ENCODE measurements at regions not wholly inside any gene's neighbourhood (a gene's known extent, or its start where the extent isn't known, plus 50 kb on each side); places are given as distances from the start of the nearest gene placed in this dataset.

GRCh38 chr20:48171071-48171470 lies 385.8 kb upstream of the SULF2 start:
- Histone ChIP-seq H3K9ac (ENCODE audit: insufficient read depth, low read length, poor library complexity, severe bottlenecking) (no peak overlapping the region), H3K4me1 (ENCODE audit: control insufficient read depth in 1 of 2, insufficient read depth in 2 of 2, low read length in 2 of 2) (no peaks in the 10 kb centered on the region), H3K4me2 (replicated peaks; ENCODE audit: extremely low read depth, low read length, poor library complexity, severe bottlenecking) (no peak overlapping the region), H2AFZ (ENCODE audit: insufficient read depth, low read depth, low read length, poor library complexity, severe bottlenecking) (no peak overlapping the region), H3K27me3 (ENCODE audit: control insufficient read depth in 2 of 2, insufficient read depth in 2 of 2, low read length in 2 of 2) (no peaks in the 10 kb centered on the region), H4K20me1 (ENCODE audit: insufficient read depth, low read length) (no peaks in the 10 kb centered on the region), H3K79me2 (ENCODE audit: insufficient read depth, low read length) (no peaks in the 10 kb centered on the region), H3K27ac (ENCODE audit: low read depth in 1 of 2, low read length in 2 of 2) (no peak overlapping the region), H3K4me3 (replicated peaks in 1 of 3; ENCODE audit: low read depth in 2 of 3, low read length in 3 of 3) (no peak overlapping the region), H3K36me3 (replicated peaks in 1 of 2; ENCODE audit: control insufficient read depth in 1 of 2, insufficient read depth in 2 of 2, low read length in 2 of 2) (no peaks in the 10 kb centered on the region), H3K9me3 (replicated peaks in 1 of 2; ENCODE audit: control insufficient read depth in 1 of 2, insufficient read depth in 1 of 2, low read length in 2 of 2) (peaks cover 0 to 3% of the 10 kb centered on the region in 2 donors)
- Mint-ChIP-seq H3K9me3 (peaks cover 0 to 9% (median 4%) of the 10 kb centered on the region in 7 donors), H3K4me1 (no peaks in the 10 kb centered on the region), H3K36me3 (no peaks in the 10 kb centered on the region), H3K27me3 (ENCODE audit: low read depth in 3 of 3) (peaks cover 0 to 19% (median 12%) of the 10 kb centered on the region in 3 donors), H3K4me3 (no peak overlapping the region), H3K27ac (no peak overlapping the region)
- intact Hi-C loops (cut with micrococcal nuclease): no loop called here
- no peak for TF ChIP-seq CTCF (IDR thresholded peaks at IDR 0.05)
- WGBS (ENCODE audit: insufficient coverage): 88% methylated on average over 3 of the region's 6 CpGs
- DNase-seq: no peak

- H3K27ac ChIP-seq (ENCODE audit: low read depth in 1 of 2, low read length in 2 of 2): no peak overlapping the region
- 100% methylated on average over 1 of the region's 2 CpGs for WGBS (ENCODE audit: insufficient coverage)
- Mint-ChIP-seq H3K27me3 (ENCODE audit: low read depth in 3 of 3) (peaks cover 0 to 19% (median 12%) of the 10 kb centered on the region in 3 donors), H3K27ac (no peak overlapping the region), H3K4me3 (no peak overlapping the region), H3K36me3 (no peaks in the 10 kb centered on the region), H3K9me3 (peaks cover 0 to 9% (median 4%) of the 10 kb centered on the region in 7 donors), H3K4me1 (no peaks in the 10 kb centered on the region)
- intact Hi-C loops (cut with micrococcal nuclease): no loop called here
- H3K4me2 ChIP-seq (replicated peaks; ENCODE audit: extremely low read depth, low read length, poor library complexity, severe bottlenecking): no peak overlapping the region
- no peak for TF ChIP-seq CTCF (IDR thresholded peaks at IDR 0.05)
- no peaks in the 10 kb centered on the region for H3K79me2 ChIP-seq (ENCODE audit: insufficient read depth, low read length)
- H3K4me1 ChIP-seq (ENCODE audit: control insufficient read depth in 1 of 2, insufficient read depth in 2 of 2, low read length in 2 of 2): no peaks in the 10 kb centered on the region
- no peaks in the 10 kb centered on the region for H3K36me3 ChIP-seq (replicated peaks in 1 of 2; ENCODE audit: control insufficient read depth in 1 of 2, insufficient read depth in 2 of 2, low read length in 2 of 2)
- no peak overlapping the region for H2AFZ ChIP-seq (ENCODE audit: insufficient read depth, low read depth, low read length, poor library complexity, severe bottlenecking)
- H3K27me3 ChIP-seq (ENCODE audit: control insufficient read depth in 2 of 2, insufficient read depth in 2 of 2, low read length in 2 of 2): no peaks in the 10 kb centered on the region
- no peak overlapping the region for H3K9ac ChIP-seq (ENCODE audit: insufficient read depth, low read length, poor library complexity, severe bottlenecking)
- H4K20me1 ChIP-seq (ENCODE audit: insufficient read depth, low read length): no peaks in the 10 kb centered on the region
- H3K9me3 ChIP-seq (replicated peaks in 1 of 2; ENCODE audit: control insufficient read depth in 1 of 2, insufficient read depth in 1 of 2, low read length in 2 of 2): peaks cover 0 to 3% of the 10 kb centered on the region in 2 donors
- no peak overlapping the region for H3K4me3 ChIP-seq (replicated peaks in 1 of 3; ENCODE audit: low read depth in 2 of 3, low read length in 3 of 3)
- DNase-seq: no peak
These were observed 385.3 kb upstream of the SULF2 start for GRCh38 chr20:48170625-48171024.

All from CD14-positive monocyte (primary cell).